Spleen (tissue), 11 donors: ENCODE measurements at regions not wholly inside any gene's neighbourhood (a gene's known extent, or its start where the extent isn't known, plus 50 kb on each side); places are given as distances from the start of the nearest gene placed in this dataset.

Experiments used
- DNase-seq: peaks from one replicate; pipeline ENCODE4 v3.0.0-alpha.2; 2020
- H3K27ac ChIP-seq, 8 donors: fragments of 200-600 bp; sonication (generic) in 7 of 8; 1 replicate in 4 of 8; 2 replicates in 4 of 8; pipeline versions ENCODE4 v1.5.0 to v1.8.0; 2016 to 2021; ENCODE audit warnings: inconsistent platforms in 4 of 8, mild to moderate bottlenecking in 4 of 8, moderate library complexity in 1 of 8
- H3K27me3 ChIP-seq, 7 donors: fragments of 200-600 bp; sonication (generic) in 6 of 7; replicated peaks in 1 of 7; 1 replicate in 4 of 7; 2 replicates in 3 of 7; pipeline versions ENCODE4 v1.5.0 to v1.8.0; 2016 to 2021; ENCODE audit warnings: inconsistent platforms in 3 of 7, mild to moderate bottlenecking in 1 of 7
- H3K36me3 ChIP-seq, 6 donors: fragments of 200-600 bp; sonication (generic) in 5 of 6; 1 replicate in 4 of 6; 2 replicates in 2 of 6; pipeline versions ENCODE4 v1.5.0 to v1.8.0; 2016 to 2021; ENCODE audit warnings: inconsistent platforms in 2 of 6
- H3K4me1 ChIP-seq, 6 donors: fragments of 200-600 bp; sonication (generic) in 5 of 6; 1 replicate in 3 of 6; 2 replicates in 3 of 6; pipeline versions ENCODE4 v1.5.0 to v1.8.0; 2016 to 2021; ENCODE audit warnings: inconsistent platforms in 3 of 6
- H3K4me3 ChIP-seq, 8 donors: fragments of 200-600 bp; sonication (generic) in 7 of 8; 1 replicate in 4 of 8; 2 replicates in 4 of 8; pipeline versions ENCODE4 v1.5.0 to v1.8.0; 2016 to 2021; ENCODE audit warnings: inconsistent platforms in 4 of 8, mild to moderate bottlenecking in 4 of 8, moderate library complexity in 2 of 8
- H3K9me3 ChIP-seq, 8 donors: fragments of 200-600 bp; sonication (generic) in 7 of 8; 1 replicate in 4 of 8; 2 replicates in 4 of 8; pipeline versions ENCODE4 v1.5.0 to v1.8.0; 2016 to 2021; ENCODE audit warnings: inconsistent platforms in 4 of 8
- CTCF ChIP-seq, 11 experiments: fragments of 200-600 bp in 7 of 11; fragments of 450-650 bp in 4 of 11; sonication (generic) in 4 of 11; IDR thresholded peaks in 8 of 11; conservative IDR thresholded peaks in 3 of 11; 1 replicate in 7 of 11; 2 replicates in 4 of 11; pipeline versions ENCODE4 v1.4.0 to v1.8.0; 2016 to 2021; ENCODE audit warnings: antibody characterized with exemption in 11 of 11, inconsistent platforms in 4 of 11, mild to moderate bottlenecking in 1 of 11
- POLR2A ChIP-seq, 3 donors: fragments of 450-650 bp; IDR thresholded peaks; one replicate each; pipeline ENCODE4 v1.5.1; 2017; ENCODE audit warnings: antibody characterized with exemption in 3 of 3, mild to moderate bottlenecking in 1 of 3
- POLR2AphosphoS5 ChIP-seq, 3 donors: sonication (generic); formaldehyde crosslinking; IDR thresholded peaks; one replicate each; pipeline ENCODE4 v1.5.1; 2017; ENCODE audit warnings: antibody characterized with exemption in 3 of 3
- WGBS, 5 donors: extraction: QIAGEN DNeasy Blood & Tissue Kit in 3 of 5; methylation state at CpG; one replicate each; pipeline versions ENCODE4 v1.1.5 to v1.1.7; 2013 to 2018; 5-methylcytosine and 5-hydroxymethylcytosine counted together
- intact Hi-C: fragments of 100-400 bp; cut with DNase I; formaldehyde crosslinking; loops from one replicate; pipeline ENCODE4 v1.15.0; 2023; ENCODE audit warnings: low total_unique reads
- donor health status: healthy with polysubstance abuse.
- donor health status: DM: no; HTN: no; CAD: no; lungs with moderate emphysema.
- donor health status: DM: no; HTN: no; CAD: no.
- donor health status: Bipolar disorder and iron deficiency.
- donor health status: healthy.
- donor health status: DM: no; HTN: no; CAD: no.
- donor health status: DM: yes; HTN: yes; CAD: no.

GRCh38 chr11:129252621-129253020 lies 60.5 kb upstream of the ARHGAP32 start:
- peaks cover 0 to 8% (median 0%) of the 10 kb centered on the region in 6 donors for H3K4me1 ChIP-seq
- intact Hi-C loops: no loop called here
- WGBS, 5 donors: 76 to 91% (median 85%) methylated on average over 5 of the region's 5 CpGs
- no peak for DNase-seq
- H3K27me3 ChIP-seq: no peaks in the 10 kb centered on the region
- no peak overlapping the region for H3K4me3 ChIP-seq
- TF ChIP-seq CTCF (IDR thresholded peaks at IDR 0.05 in 8 of 11, conservative IDR thresholded peaks at IDR 0.05 in 3 of 11) (no peak), POLR2A (IDR thresholded peaks at IDR 0.05) (no peak), POLR2AphosphoS5 (IDR thresholded peaks at IDR 0.05) (no peak)
- no peaks in the 10 kb centered on the region for H3K9me3 ChIP-seq
- H3K27ac ChIP-seq: no peak overlapping the region
- H3K36me3 ChIP-seq: no peaks in the 10 kb centered on the region

DNA sequence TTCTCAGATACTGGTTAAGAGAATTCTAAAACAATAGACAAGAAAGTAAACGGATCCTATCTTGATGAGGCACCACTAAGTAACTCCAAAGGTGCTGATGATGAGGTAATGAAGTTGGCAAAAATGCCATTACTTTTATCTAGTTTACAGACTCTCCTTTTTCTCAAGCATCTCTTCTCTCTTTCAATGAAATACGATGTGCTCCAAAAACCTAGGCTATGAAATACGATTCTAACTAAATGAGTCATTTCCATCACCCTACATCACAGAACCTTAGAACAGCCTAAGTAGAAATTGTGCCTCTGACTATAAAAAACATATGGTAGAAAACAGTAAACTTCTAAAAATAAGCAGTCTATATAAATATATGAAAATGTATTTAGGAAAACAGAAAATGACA lies 58.9 kb upstream of the ARHGAP32 start:
- WGBS, 5 donors: 85 to 92% (median 87%) methylated on average over 3 of the region's 3 CpGs
- TF ChIP-seq POLR2A (IDR thresholded peaks at IDR 0.05) (no peak), POLR2AphosphoS5 (IDR thresholded peaks at IDR 0.05) (no peak), CTCF (IDR thresholded peaks at IDR 0.05 in 8 of 11, conservative IDR thresholded peaks at IDR 0.05 in 3 of 11) (no peak)
- Histone ChIP-seq H3K36me3 (no peaks in the 10 kb centered on the region), H3K9me3 (no peaks in the 10 kb centered on the region), H3K4me3 (no peak overlapping the region), H3K27me3 (no peaks in the 10 kb centered on the region), H3K27ac (no peak overlapping the region), H3K4me1 (peaks cover 0 to 18% (median 0%) of the 10 kb centered on the region in 6 donors)
- DNase-seq: no peak
- intact Hi-C loops: no loop called here

- peaks cover 0 to 18% (median 0%) of the 10 kb centered on the region in 6 donors for H3K4me1 ChIP-seq
- no peak for DNase-seq
- TF ChIP-seq POLR2A (IDR thresholded peaks at IDR 0.05) (no peak), POLR2AphosphoS5 (IDR thresholded peaks at IDR 0.05) (no peak), CTCF (IDR thresholded peaks at IDR 0.05 in 8 of 11, conservative IDR thresholded peaks at IDR 0.05 in 3 of 11) (no peak)
- H3K4me3 ChIP-seq: no peak overlapping the region
- H3K36me3 ChIP-seq: no peaks in the 10 kb centered on the region
- 85 to 97% (median 91%) methylated on average over 2 of the region's 2 CpGs for WGBS, 5 donors
- no peaks in the 10 kb centered on the region for H3K27me3 ChIP-seq
- no peak overlapping the region for H3K27ac ChIP-seq
- intact Hi-C loops: no loop called here
- no peaks in the 10 kb centered on the region for H3K9me3 ChIP-seq
Observed at GRCh38 chr11:129249923-129250322, 57.8 kb upstream of the ARHGAP32 start.

DNA sequence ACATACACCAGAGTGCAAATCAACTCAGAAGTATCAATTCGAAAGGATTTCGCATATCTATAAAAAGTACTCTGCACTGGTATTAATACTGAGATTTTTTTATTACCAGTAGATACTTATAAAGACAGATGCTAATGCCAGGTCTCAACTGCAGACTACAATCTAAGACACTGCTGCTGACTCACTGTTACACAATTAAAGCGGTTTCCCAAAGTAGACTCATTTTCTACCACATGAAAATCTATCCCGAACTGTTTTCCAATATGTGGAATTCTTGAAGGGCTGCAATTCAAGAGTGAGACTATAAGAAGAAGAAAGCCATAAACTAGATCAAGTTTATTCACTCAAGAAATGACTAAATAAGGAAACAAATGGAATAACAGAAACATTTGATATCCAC lies 57.2 kb upstream of the ARHGAP32 start:
- TF ChIP-seq POLR2A (IDR thresholded peaks at IDR 0.05) (no peak), CTCF (IDR thresholded peaks at IDR 0.05 in 8 of 11, conservative IDR thresholded peaks at IDR 0.05 in 3 of 11) (no peak), POLR2AphosphoS5 (IDR thresholded peaks at IDR 0.05) (no peak)
- H3K9me3 ChIP-seq: no peaks in the 10 kb centered on the region
- intact Hi-C loops: no loop called here
- no peaks in the 10 kb centered on the region for H3K36me3 ChIP-seq
- no peak overlapping the region for H3K4me3 ChIP-seq
- no peak overlapping the region for H3K27ac ChIP-seq
- 75 to 85% (median 81%) methylated on average over 4 of the region's 4 CpGs for WGBS, 5 donors
- H3K4me1 ChIP-seq: peaks cover 0 to 18% (median 0%) of the 10 kb centered on the region in 6 donors
- no peaks in the 10 kb centered on the region for H3K27me3 ChIP-seq
- no peak for DNase-seq
